Renal cortical epithelial cell (primary cell): ENCODE measurements at regions not wholly inside any gene's neighbourhood (a gene's known extent, or its start where the extent isn't known, plus 50 kb on each side); places are given as distances from the start of the nearest gene placed in this dataset.

Experiments used
- DNase-seq: peaks from one replicate; pipeline ENCODE4 v3.0.0-alpha.2; 2011; ENCODE audit warnings: low read depth

- DNase-seq: no peak
Observed at GRCh38 chr22:49327411-49328117, 500.1 kb downstream of the BRD1 start.

- no peak for DNase-seq
Observed at GRCh38 chr22:49326558-49326957, 501.1 kb downstream of the BRD1 start.

GRCh38 chr22:49325531-49326395 is 501.9 kb downstream of the BRD1 start:
- no peak for DNase-seq

GRCh38 chr22:49324527-49325491 is 502.9 kb downstream of the BRD1 start:
- DNase-seq: no peak

- DNase-seq: no peak
Observed at GRCh38 chr22:49323751-49324415, 503.8 kb downstream of the BRD1 start.

GRCh38 chr22:49322861-49323622 is 504.6 kb downstream of the BRD1 start:
- DNase-seq: no peak

GRCh38 chr22:49322231-49322630 is 505.4 kb downstream of the BRD1 start:
- DNase-seq: no peak

- DNase-seq: no peak
Observed at GRCh38 chr22:49321477-49322055, 506.1 kb downstream of the BRD1 start.

GRCh38 chr22:49320714-49321476 is 506.8 kb downstream of the BRD1 start:
- no peak for DNase-seq

- no peak for DNase-seq
Observed at GRCh38 chr22:49317369-49317768, 510.3 kb downstream of the BRD1 start.

GRCh38 chr22:49312601-49313000 is 515.1 kb downstream of the BRD1 start:
- no peak for DNase-seq

GRCh38 chr22:49310354-49310753 is 517.3 kb downstream of the BRD1 start:
- no peak for DNase-seq

- DNase-seq: no peak
Observed at GRCh38 chr22:49308300-49308699, 519.4 kb downstream of the BRD1 start.

GRCh38 chr22:49307870-49308269 is 519.8 kb downstream of the BRD1 start:
- DNase-seq: no peak

GRCh38 chr22:49307481-49307830 is 520.2 kb downstream of the BRD1 start:
- DNase-seq: no peak

- no peak for DNase-seq
Observed at GRCh38 chr22:49306632-49307480, 520.8 kb downstream of the BRD1 start.

- no peak for DNase-seq
Observed at GRCh38 chr22:49305966-49306631, 521.6 kb downstream of the BRD1 start.
